GM12864 (cell line): ENCODE measurements at regions not wholly inside any gene's neighbourhood (a gene's known extent, or its start where the extent isn't known, plus 50 kb on each side); places are given as distances from the start of the nearest gene placed in this dataset.
"Not testable (repeated sequence)": the region's sequence is repeated elsewhere in the genome, so short reads cannot be mapped to it uniquely, and the experiment has no call there.

Source experiments
- DNase-seq: peaks from one replicate; pipeline ENCODE4 v3.0.0-alpha.2; 2011; ENCODE audit warnings: low read depth
- H3K4me3 ChIP-seq: 2 replicates; pipeline ENCODE4 v1.5.1; 2011; ENCODE audit warnings: mild to moderate bottlenecking, low read depth, low read length, control low read depth
- CTCF ChIP-seq: IDR thresholded peaks from 2 replicates; pipeline ENCODE4 v1.5.1; 2011; ENCODE audit warnings: low read depth, mild to moderate bottlenecking, moderate library complexity, low read length, control low read depth, inconsistent platforms; ENCODE audit errors: missing control alignments

GRCh38 chr9:100785946-100786345 lies 208.1 kb downstream of the CAVIN4 start:
- DNase-seq = no peak
- no peak for TF ChIP-seq CTCF
- H3K4me3 ChIP-seq = no peak overlapping the region

- no peak for DNase-seq
- TF ChIP-seq CTCF = no peak
- no peak overlapping the region for H3K4me3 ChIP-seq
Measured at GRCh38 chr9:100794738-100795269, 216.9 kb downstream of the CAVIN4 start.

- H3K4me3 ChIP-seq = no peak overlapping the region
- no peak for TF ChIP-seq CTCF
- no peak for DNase-seq
Measured at GRCh38 chr9:100803956-100804355, 224.6 kb upstream of the PLPPR1 start.

- no peak overlapping the region for H3K4me3 ChIP-seq
- no peak for TF ChIP-seq CTCF
- no peak for DNase-seq
Measured at GRCh38 chr9:100811643-100812042, 216.9 kb upstream of the PLPPR1 start.

GRCh38 chr9:100813871-100814270 lies 214.7 kb upstream of the PLPPR1 start:
- no peak overlapping the region for H3K4me3 ChIP-seq
- no peak for DNase-seq
- TF ChIP-seq CTCF = no peak

GRCh38 chr9:100819980-100820379 lies 208.5 kb upstream of the PLPPR1 start:
- TF ChIP-seq CTCF = no peak
- DNase-seq = no peak
- H3K4me3 ChIP-seq = no peak overlapping the region

- not testable (repeated sequence) for DNase-seq, H3K4me3 ChIP-seq
Measured at GRCh38 chr9:100833035-100833434, 195.5 kb upstream of the PLPPR1 start.

GRCh38 chr9:100838857-100839256 lies 189.7 kb upstream of the PLPPR1 start:
- no peak for TF ChIP-seq CTCF
- no peak for DNase-seq

More at GRCh38 chr9:100838857-100839256, 189.7 kb upstream of the PLPPR1 start:
- no peak overlapping the region for H3K4me3 ChIP-seq
